Ramos (cell line): ENCODE measurements at regions not wholly inside any gene's neighbourhood (a gene's known extent, or its start where the extent isn't known, plus 50 kb on each side); places are given as distances from the start of the nearest gene placed in this dataset.

Experiments
- in situ Hi-C: fragments of 300-500 bp; cut with MboI; formaldehyde crosslinking; loops from one replicate; pipeline ENCODE4 v1.14.3; 2022; ENCODE audit warnings: low sequenced_read_pairs; ENCODE audit not compliant: unreplicated experiment

DNA sequence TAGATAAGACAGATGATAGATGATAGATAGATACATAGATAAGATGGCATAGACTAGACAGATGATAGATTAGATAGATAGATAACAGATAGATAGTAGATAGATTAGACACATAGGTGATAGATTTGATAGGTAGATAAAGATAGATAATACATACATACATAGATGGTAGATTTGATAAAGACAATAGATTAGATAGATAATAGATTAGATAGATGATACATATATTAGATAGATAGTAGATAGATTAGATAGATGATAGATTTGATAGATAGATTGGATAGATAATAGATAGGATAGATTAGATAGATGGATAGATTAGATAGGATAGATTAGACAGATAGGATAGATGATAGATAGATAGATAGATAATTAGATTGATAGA lies 327.6 kb downstream of the BRD1 start:
- in situ Hi-C loops, result no loop called here

DNA sequence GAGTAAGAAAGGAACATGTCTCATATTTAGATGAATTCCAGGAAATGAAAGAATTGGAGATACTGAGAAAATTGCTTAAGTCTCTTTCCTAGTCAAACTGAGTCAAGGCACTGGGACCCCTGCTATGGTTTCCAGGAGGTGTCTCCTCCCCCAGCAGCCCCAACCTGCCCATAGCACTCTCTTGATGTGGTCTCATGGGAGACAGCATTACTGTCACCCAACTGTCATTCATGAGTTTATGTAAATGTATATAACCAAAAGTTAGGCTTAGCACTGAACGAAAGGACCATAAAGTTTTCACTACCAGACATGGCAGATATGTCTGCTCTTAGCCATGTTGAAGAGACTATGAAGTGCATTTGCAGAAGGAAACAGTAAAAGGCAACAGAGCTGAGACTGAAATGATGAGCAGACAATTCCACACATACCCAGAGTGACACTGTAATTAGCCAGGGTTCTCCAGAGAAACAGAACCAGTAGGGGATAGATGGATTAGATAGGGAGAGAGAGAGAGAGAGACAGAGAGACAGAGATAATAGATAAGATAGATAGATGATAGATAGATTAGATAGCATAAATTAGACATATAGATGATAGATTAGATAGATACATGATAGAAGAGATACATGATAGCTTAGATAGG lies 328.1 kb downstream of the BRD1 start:
- in situ Hi-C loops, result no loop called here

DNA sequence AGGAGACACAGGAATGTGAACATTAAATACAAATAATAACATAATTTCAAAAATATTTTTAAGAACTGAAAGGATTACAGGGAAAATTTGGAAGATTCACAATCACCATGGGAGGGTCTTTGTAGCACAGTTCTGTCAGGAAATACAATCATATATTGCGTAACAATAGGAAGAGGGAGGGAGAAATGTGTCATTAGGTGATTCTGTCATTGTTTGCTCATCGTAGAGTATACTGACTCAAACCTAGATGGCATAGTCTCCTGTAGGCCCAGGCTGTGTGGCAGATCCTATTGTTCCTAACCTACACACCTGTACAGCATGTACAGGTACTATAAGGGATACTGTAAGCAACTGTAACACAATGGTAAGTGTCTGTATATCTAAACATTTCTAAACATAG lies 330.4 kb downstream of the BRD1 start:
- in situ Hi-C loops, result no loop called here

- in situ Hi-C loops, result no loop called here
Observed at GRCh38 chr22:49494555-49494954, 333.1 kb downstream of the BRD1 start.

DNA sequence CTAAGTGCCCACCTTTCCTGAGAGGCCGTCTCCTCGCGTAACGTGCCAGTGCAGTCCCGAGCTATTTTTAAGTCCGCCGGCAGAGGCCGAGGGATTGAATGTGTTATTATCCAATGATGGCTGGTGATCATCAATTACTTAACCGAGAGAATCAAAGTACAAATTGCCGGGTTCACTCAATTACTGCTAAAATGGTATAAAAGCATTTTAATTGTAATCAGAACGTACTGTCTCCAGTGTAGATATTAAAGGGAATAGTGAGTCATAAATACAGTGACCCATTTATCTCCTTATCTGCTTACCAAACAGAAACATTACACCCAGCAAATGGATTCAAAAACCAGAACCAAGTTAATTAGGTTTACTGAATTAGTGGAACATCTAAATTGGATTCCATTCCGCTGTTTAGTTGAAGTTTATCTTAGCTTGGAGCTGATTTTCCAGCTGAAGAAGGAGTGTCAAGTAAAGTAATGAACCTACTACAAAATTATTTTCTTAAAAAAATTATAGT lies 334.9 kb downstream of the BRD1 start:
- in situ Hi-C loops, result no loop called here

- in situ Hi-C loops, result no loop called here
Observed at GRCh38 chr22:49492308-49492707, 335.4 kb downstream of the BRD1 start.

DNA sequence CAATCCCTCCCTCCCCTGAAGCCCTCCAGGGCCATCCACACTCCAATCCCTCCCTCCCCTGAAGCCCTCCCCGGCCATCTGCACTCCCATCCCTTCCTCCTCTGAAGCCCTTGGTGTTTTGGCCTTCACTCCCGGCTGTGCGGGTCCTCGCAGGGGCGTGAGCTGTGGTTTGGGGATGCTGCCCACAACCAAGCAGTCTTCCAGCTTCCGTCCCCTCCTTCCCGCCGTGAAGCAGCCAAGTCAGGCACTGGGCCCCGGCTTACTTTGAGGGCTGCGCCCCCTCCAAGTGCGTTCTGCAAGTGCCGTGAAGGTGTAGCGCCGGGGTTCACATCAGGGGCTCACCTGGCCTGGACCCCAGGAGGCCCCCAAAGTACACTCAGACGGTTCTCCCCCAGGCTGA lies 335.9 kb downstream of the BRD1 start:
- in situ Hi-C loops, result no loop called here

DNA sequence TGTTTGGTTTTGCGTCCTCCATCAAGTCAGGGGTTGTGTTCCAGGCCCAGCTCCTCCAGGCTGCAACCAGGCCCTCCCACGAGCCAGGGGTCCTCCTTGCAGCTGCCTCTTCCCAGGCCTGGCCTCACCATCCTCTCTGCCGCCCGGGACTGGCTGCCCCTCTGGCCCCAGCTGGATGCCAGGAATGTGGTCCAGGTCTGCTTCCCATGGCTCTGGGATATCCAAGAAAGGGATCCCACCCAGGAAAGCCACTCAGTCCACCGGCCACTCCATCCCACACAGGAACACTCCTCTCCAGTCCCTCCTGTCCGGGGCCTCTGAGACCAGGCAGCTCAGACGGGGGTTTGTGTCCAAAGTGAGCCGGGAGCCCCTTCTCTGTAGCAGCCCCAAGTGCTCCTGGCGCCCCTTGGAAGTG lies 336.4 kb downstream of the BRD1 start:
- in situ Hi-C loops, result no loop called here

GRCh38 chr22:49490692-49491091 lies 337.0 kb downstream of the BRD1 start:
- in situ Hi-C loops, result no loop called here

DNA sequence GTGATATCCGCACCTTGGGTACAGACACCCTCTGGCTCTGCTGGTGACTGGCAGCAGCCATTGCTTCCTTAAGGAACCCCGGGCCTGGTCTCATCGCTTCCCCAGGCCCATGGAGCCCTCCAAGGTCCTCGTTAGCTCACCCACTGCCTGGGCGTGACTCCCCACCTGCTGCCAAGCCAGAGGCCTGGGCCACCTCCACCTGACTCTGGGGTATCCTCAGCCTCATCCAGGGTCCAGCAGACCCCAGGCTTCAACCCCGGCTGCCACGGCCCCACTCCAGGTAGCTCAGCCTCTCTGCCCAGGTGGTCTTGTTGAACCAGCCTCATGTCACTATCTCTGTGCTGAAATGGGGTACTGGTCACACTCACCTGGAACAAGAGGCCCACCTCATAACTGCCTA lies 337.9 kb downstream of the BRD1 start:
- in situ Hi-C loops, result no loop called here

DNA sequence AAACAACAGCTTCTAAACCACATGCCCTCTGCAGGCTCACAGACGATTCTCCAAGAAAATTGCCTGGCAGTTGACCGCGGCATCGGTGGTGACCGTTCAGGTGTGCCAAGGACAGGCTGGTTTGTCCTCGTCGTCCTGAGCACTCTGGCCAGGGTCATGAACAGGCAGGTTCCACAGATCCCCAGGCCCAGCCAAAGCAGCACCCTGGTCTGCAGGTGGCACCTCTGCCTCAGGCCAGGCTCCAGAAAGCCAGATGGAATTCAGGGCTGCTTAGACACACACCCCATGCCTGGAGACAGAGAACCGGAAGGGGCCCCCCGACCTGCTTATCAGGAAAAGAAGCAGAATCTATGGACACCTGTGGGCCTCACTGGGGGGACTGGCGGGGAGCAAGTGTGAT lies 338.7 kb downstream of the BRD1 start:
- in situ Hi-C loops, result no loop called here

- in situ Hi-C loops, result no loop called here
Observed at GRCh38 chr22:49487950-49488349, 339.7 kb downstream of the BRD1 start.

DNA sequence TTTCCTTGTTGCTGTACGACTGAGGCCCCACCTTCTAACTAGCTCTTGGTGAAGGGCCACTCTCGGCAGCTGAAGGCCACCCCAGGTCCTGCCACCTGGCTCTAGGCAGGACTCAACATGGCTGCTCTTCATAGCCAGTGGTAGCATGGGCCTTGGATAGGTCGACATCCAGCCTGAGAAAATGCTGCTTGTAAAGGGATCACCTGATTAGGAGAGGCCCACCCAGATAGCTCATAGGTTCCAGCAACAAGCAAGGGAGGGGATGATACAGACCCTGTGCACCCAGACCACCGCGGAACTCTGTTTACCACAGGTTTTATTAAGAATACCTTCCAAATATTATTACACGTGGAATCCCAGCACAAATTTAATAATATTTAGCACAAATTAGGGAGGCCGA lies 341.4 kb downstream of the BRD1 start:
- in situ Hi-C loops, result no loop called here

DNA sequence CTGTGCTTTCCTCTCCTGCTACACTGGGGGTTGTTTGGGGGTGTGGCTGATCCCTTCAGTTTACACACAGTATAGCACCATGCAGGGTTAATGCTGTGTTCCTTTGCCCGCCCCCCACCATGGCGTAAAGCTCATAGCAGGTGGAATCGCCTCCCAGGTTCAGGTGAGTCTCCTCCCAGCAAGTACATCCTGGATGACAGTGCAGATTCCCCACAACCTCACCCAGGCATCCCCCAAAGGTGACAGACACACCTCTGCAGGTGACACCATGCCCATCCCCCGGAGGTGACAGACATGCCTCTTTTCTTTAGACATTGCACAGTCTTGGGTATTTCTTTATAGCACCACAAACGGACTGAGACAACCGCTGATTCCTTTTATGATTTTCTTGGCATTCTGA lies 343.7 kb downstream of the BRD1 start:
- in situ Hi-C loops, result no loop called here

- in situ Hi-C loops, result no loop called here
Observed at GRCh38 chr22:49483281-49483870, 344.3 kb downstream of the BRD1 start.

DNA sequence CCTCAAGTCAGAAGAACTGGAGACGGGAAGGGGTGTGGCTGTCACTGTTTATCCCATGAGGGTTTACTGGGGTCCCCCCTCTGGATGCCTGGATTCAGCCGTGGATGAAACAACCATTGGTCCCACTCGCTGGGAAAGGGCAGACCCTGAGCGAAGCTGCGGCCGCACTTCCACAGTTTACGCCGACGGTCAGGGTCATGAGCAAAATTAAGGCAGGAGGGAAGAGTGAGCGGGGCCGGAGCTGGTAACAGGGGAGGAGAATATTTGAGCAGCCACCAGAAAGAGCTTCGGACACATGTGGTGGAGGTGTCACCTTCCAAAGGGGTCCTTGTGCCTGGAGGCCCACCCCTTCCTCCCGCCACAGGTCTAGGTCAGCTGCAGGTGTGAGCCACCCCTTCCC lies 344.9 kb downstream of the BRD1 start:
- in situ Hi-C loops, result no loop called here

DNA sequence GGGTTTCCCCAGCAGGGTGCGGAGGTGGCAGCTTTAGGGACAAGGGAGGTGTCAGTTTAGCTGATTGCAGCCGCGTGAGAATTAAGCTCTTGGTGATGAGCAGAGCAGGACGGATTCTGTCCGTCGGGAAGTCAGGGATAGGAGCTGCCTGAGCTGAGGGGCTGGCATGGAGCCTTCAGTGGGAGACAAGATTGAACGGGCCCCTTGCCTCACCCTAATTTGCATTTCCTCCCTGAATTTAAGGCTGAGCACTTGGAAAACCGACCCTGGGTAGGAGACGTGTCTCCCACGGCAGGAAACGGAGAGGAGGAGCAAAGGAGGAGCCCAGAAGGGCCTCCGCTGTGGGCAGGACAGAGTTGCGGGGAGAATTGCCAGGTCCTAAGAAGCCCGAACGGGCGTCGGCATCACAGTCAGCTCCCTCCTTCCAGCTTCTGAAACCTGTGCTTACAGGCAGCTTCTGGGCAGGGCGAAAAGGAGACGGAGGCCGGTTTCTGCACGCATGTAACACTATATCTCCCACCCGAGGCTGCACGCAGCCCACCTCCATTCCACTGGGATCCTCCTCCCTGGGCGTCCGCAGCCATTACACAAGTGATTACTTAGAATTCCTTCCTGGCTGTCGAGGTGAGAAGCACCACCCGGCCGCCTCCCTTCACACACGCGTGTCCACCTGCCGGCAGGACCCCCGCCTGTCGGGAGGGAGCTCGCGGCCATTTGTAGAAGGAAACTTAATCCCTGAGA lies 345.8 kb downstream of the BRD1 start:
- in situ Hi-C loops, result no loop called here

GRCh38 chr22:49480896-49481658 lies 346.6 kb downstream of the BRD1 start:
- in situ Hi-C loops, result no loop called here

GRCh38 chr22:49480331-49480730 lies 347.3 kb downstream of the BRD1 start:
- in situ Hi-C loops, result no loop called here

DNA sequence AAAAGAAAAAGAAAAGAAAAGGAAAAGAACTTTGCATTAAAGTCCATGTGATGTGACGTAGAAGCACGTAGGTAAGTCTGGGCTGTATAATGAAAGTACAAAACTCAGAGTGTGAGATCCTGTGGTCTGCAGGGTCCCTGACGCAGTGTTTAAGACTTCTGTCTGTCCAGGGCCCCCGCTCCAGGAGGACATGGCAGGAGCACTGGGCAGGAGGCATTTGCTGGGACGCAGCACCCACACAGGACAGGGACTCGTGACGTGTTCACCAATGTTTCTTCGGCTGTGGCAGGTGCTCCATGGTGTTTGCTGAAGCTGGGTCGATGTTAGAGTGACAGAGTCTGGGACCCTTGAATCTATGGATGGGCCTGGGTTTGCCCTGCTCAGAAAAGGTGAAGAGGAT lies 348.1 kb downstream of the BRD1 start:
- in situ Hi-C loops, result no loop called here
